ENCODE measurements at regions not wholly inside any gene's neighbourhood (a gene's known extent, or its start where the extent isn't known, plus 50 kb on each side); places are given as distances from the start of the nearest gene placed in this dataset.

GRCh38 chr6:156533872-156534524 is 243.2 kb upstream of the ARID1B start:
- no peaks in the 10 kb centered on the region for H3K36me3 Mint-ChIP-seq
- H3K4me3 Mint-ChIP-seq, result no peak overlapping the region
- no peaks in the 10 kb centered on the region for H3K9me3 Mint-ChIP-seq (ENCODE audit: low read depth)
- no peaks in the 10 kb centered on the region for H3K4me1 Mint-ChIP-seq (ENCODE audit: low read depth)
- H3K27ac Mint-ChIP-seq, result no peak overlapping the region
- H3K27me3 Mint-ChIP-seq, result no peaks in the 10 kb centered on the region

DNA sequence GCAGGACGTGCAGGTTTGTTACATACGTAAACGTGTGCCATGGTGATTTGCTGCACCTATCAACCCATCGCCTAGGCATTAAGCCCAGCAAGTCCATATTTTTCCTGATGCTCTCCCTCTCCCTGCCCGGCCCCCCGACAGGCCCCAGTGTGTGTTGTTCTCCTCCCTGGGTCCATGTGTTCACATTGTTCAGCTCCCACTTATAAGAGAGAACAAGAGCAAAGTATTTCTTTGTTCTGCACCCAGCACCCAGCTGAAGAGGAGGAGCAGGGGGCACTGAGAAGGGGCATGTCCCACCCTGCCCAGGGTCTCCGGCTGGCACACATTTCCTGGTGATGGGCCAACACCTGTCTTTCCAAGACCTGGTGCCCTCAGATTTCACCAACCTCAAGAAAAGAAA is 251.1 kb upstream of the ARID1B start:
- Mint-ChIP-seq H3K36me3 (no peaks in the 10 kb centered on the region), H3K27ac (no peak overlapping the region), H3K27me3 (no peaks in the 10 kb centered on the region), H3K4me3 (no peak overlapping the region), H3K4me1 (ENCODE audit: low read depth) (no peaks in the 10 kb centered on the region), H3K9me3 (ENCODE audit: low read depth) (no peaks in the 10 kb centered on the region)

DNA sequence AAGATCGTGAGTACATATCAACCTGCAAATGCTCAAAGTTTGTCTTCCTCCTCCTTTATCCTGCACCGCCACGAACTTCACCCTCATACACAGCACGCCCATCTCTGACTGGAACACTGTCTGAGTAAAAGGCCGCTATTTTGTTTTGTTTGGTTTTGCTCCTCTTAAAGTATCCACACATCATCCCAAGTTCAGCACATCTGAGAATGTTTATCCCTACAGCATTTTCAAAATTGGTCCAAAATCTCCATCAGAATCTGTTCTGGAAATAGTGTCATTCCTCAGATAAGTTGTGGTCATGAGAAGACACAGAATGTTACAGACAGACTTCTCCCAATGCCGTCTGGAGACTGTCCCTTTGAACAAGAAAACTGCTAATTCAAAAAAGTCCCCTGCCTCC is 251.6 kb upstream of the ARID1B start:
- Mint-ChIP-seq H3K27me3 (no peaks in the 10 kb centered on the region), H3K27ac (no peak overlapping the region), H3K36me3 (no peaks in the 10 kb centered on the region), H3K4me1 (ENCODE audit: low read depth) (no peaks in the 10 kb centered on the region), H3K9me3 (ENCODE audit: low read depth) (no peaks in the 10 kb centered on the region), H3K4me3 (no peak overlapping the region)

- peaks cover 14% of the 10 kb centered on the region for H3K9me3 Mint-ChIP-seq (ENCODE audit: low read depth)
- H3K4me1 Mint-ChIP-seq (ENCODE audit: low read depth), result no peaks in the 10 kb centered on the region
- H3K27ac Mint-ChIP-seq, result no peak overlapping the region
- no peak overlapping the region for H3K4me3 Mint-ChIP-seq
- peaks cover 8% of the 10 kb centered on the region for H3K36me3 Mint-ChIP-seq
- no peaks in the 10 kb centered on the region for H3K27me3 Mint-ChIP-seq
Observed at GRCh38 chr6:156519940-156520339, 257.2 kb upstream of the ARID1B start.

- no peak overlapping the region for H3K27ac Mint-ChIP-seq
- H3K4me1 Mint-ChIP-seq (ENCODE audit: low read depth), result no peaks in the 10 kb centered on the region
- peaks cover 2% of the 10 kb centered on the region for H3K27me3 Mint-ChIP-seq
- no peak overlapping the region for H3K4me3 Mint-ChIP-seq
- H3K36me3 Mint-ChIP-seq, result peaks cover 8% of the 10 kb centered on the region
- H3K9me3 Mint-ChIP-seq (ENCODE audit: low read depth), result peaks cover 14% of the 10 kb centered on the region
Observed at GRCh38 chr6:156517088-156517487, 260.1 kb upstream of the ARID1B start.

GRCh38 chr6:156515242-156515641 is 261.9 kb upstream of the ARID1B start:
- Mint-ChIP-seq H3K27ac (no peak overlapping the region), H3K4me3 (no peak overlapping the region), H3K36me3 (peaks cover 7% of the 10 kb centered on the region), H3K4me1 (ENCODE audit: low read depth) (no peaks in the 10 kb centered on the region), H3K9me3 (ENCODE audit: low read depth) (peaks cover 12% of the 10 kb centered on the region), H3K27me3 (peaks cover 2% of the 10 kb centered on the region)

DNA sequence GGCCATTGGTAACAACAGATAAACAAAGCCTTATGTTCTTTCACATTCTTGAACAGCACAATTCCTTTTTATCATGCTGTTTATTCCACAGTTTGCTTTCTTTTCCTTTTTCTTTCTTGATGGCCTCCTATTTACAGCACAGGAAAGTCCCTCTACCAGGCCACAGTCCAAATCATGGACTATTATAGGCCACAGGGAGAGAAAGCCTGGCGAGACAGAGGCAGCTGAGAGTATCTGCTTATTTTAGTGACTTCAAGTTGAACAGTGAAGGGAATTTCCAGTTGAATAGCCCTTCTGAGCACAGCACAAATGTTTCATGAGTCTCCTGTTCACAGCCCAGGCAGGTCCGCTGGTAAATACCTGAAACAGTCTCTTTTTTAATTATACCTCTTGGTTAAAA is 263.7 kb upstream of the ARID1B start:
- Mint-ChIP-seq H3K4me1 (ENCODE audit: low read depth) (peaks cover 2% of the 10 kb centered on the region), H3K36me3 (peaks cover 2% of the 10 kb centered on the region), H3K4me3 (no peak overlapping the region), H3K27ac (no peak overlapping the region), H3K27me3 (peaks cover 4% of the 10 kb centered on the region), H3K9me3 (ENCODE audit: low read depth) (peaks cover 5% of the 10 kb centered on the region)

GRCh38 chr6:156511570-156511969 is 265.6 kb upstream of the ARID1B start:
- Mint-ChIP-seq H3K9me3 (ENCODE audit: low read depth) (no peaks in the 10 kb centered on the region), H3K4me1 (ENCODE audit: low read depth) (peaks cover 2% of the 10 kb centered on the region)

GRCh38 chr6:156511051-156511450 is 266.1 kb upstream of the ARID1B start:
- no peaks in the 10 kb centered on the region for H3K36me3 Mint-ChIP-seq
- no peak overlapping the region for H3K4me3 Mint-ChIP-seq
- H3K9me3 Mint-ChIP-seq (ENCODE audit: low read depth), result no peaks in the 10 kb centered on the region
- H3K4me1 Mint-ChIP-seq (ENCODE audit: low read depth), result peaks cover 2% of the 10 kb centered on the region
- no peak overlapping the region for H3K27ac Mint-ChIP-seq
- peaks cover 6% of the 10 kb centered on the region for H3K27me3 Mint-ChIP-seq

More at GRCh38 chr6:156511570-156511969, 265.6 kb upstream of the ARID1B start:
- H3K27me3 Mint-ChIP-seq, result peaks cover 6% of the 10 kb centered on the region
- H3K4me3 Mint-ChIP-seq, result no peak overlapping the region
- H3K27ac Mint-ChIP-seq, result no peak overlapping the region
- H3K36me3 Mint-ChIP-seq, result no peaks in the 10 kb centered on the region

GRCh38 chr6:156510242-156510641 is 266.9 kb upstream of the ARID1B start:
- Mint-ChIP-seq H3K9me3 (ENCODE audit: low read depth) (no peaks in the 10 kb centered on the region), H3K27ac (no peak overlapping the region), H3K4me1 (ENCODE audit: low read depth) (peaks cover 2% of the 10 kb centered on the region), H3K4me3 (no peak overlapping the region), H3K36me3 (no peaks in the 10 kb centered on the region), H3K27me3 (peaks cover 6% of the 10 kb centered on the region)

DNA sequence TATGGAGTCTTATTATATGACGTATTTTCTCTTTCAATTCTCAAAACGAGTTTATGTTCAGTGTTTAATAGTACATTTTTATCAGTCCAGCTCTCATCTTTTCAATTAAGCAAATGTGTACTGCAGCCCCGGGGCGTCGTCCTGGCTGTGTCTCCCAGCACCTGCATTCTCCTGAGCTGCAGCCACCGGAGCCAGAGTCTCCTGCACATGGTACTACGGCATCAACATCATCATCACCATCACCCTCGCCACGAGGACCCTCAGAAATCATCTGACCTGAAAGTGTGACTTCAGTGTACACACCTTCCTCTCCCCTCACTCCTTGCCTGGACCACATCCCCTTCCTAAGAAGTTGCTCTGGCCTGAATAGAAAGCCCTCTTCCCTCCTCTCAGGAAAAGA is 267.7 kb upstream of the ARID1B start:
- H3K27me3 Mint-ChIP-seq, result peaks cover 6% of the 10 kb centered on the region
- H3K9me3 Mint-ChIP-seq (ENCODE audit: low read depth), result no peaks in the 10 kb centered on the region
- H3K4me1 Mint-ChIP-seq (ENCODE audit: low read depth), result peaks cover 2% of the 10 kb centered on the region
- H3K36me3 Mint-ChIP-seq, result no peaks in the 10 kb centered on the region
- no peak overlapping the region for H3K4me3 Mint-ChIP-seq
- no peak overlapping the region for H3K27ac Mint-ChIP-seq

GRCh38 chr6:156508923-156509322 is 268.3 kb upstream of the ARID1B start:
- Mint-ChIP-seq H3K36me3 (no peaks in the 10 kb centered on the region), H3K27me3 (peaks cover 6% of the 10 kb centered on the region), H3K27ac (no peak overlapping the region), H3K9me3 (ENCODE audit: low read depth) (no peaks in the 10 kb centered on the region), H3K4me3 (no peak overlapping the region), H3K4me1 (ENCODE audit: low read depth) (peaks cover 2% of the 10 kb centered on the region)

- Mint-ChIP-seq H3K4me3 (no peak overlapping the region), H3K36me3 (no peaks in the 10 kb centered on the region), H3K9me3 (ENCODE audit: low read depth) (no peaks in the 10 kb centered on the region), H3K27ac (no peak overlapping the region), H3K4me1 (ENCODE audit: low read depth) (peaks cover 2% of the 10 kb centered on the region), H3K27me3 (peaks cover 6% of the 10 kb centered on the region)
Observed at GRCh38 chr6:156508126-156508525, 269.1 kb upstream of the ARID1B start.

DNA sequence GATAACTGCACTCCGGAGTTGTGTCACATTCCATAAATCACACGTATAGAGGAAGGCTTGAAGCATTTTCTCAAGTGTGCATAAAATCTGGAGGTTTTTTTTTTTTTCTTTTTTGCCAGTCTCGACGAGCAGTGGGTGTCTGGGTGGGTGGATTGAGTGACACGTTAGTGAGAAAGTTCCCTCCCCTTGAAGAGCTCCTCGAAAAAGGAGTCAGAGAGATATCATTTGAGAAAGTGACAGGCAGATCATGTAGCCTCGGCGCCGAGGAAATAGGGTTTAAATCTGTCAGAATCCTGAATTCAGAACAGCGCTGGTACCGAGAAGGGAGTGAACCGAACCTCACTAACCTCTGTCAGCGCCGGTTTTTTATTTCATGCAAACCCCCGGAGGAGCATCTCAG is 269.5 kb upstream of the ARID1B start:
- Mint-ChIP-seq H3K27ac (no peak overlapping the region), H3K4me1 (ENCODE audit: low read depth) (peaks cover 2% of the 10 kb centered on the region), H3K9me3 (ENCODE audit: low read depth) (no peaks in the 10 kb centered on the region), H3K36me3 (no peaks in the 10 kb centered on the region), H3K4me3 (no peak overlapping the region), H3K27me3 (peaks cover 6% of the 10 kb centered on the region)

DNA sequence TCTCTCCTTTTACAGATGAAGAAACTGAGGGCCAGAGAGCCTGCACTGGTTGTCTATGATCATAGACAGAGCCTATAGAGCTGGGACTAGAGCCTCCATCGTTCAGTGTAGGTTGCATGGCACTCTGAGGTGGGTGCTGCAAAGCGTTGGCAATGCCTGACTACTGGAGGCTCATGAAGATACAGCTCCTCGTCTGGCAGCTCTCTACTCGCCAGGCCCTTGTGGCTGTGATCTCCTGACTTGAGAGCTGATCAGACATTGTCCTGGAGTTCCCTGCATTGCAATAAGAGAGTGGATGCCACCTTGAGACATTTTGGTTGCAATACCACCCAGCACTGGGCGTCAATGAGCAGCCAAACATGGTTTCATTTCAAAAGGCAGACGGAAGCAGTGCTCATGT is 270.1 kb upstream of the ARID1B start:
- H3K36me3 Mint-ChIP-seq, result no peaks in the 10 kb centered on the region
- no peak overlapping the region for H3K27ac Mint-ChIP-seq
- H3K9me3 Mint-ChIP-seq (ENCODE audit: low read depth), result no peaks in the 10 kb centered on the region
- H3K4me1 Mint-ChIP-seq (ENCODE audit: low read depth), result peaks cover 2% of the 10 kb centered on the region
- no peak overlapping the region for H3K4me3 Mint-ChIP-seq
- H3K27me3 Mint-ChIP-seq, result peaks cover 4% of the 10 kb centered on the region

GRCh38 chr6:156502969-156503504 is 274.1 kb upstream of the ARID1B start:
- Mint-ChIP-seq H3K27ac (no peak overlapping the region), H3K9me3 (ENCODE audit: low read depth) (peaks cover 9% of the 10 kb centered on the region)

More at GRCh38 chr6:156502969-156503504, 274.1 kb upstream of the ARID1B start:
- Mint-ChIP-seq H3K4me1 (ENCODE audit: low read depth) (no peaks in the 10 kb centered on the region), H3K4me3 (no peak overlapping the region), H3K27me3 (peaks cover 1% of the 10 kb centered on the region), H3K36me3 (peaks cover 4% of the 10 kb centered on the region)

All from activated naive CD8-positive, alpha-beta T cell (primary cell).